IMR-90 (cell line): ENCODE measurements at regions not wholly inside any gene's neighbourhood (a gene's known extent, or its start where the extent isn't known, plus 50 kb on each side); places are given as distances from the start of the nearest gene placed in this dataset.
"Not testable (repeated sequence)": the region's sequence is repeated elsewhere in the genome, so short reads cannot be mapped to it uniquely, and the experiment has no call there.

Source experiments
- BHLHE40 ChIP-seq: fragments of 150-350 bp; IDR thresholded peaks from 2 replicates; pipeline ENCODE4 v1.6.1; 2016; ENCODE audit warnings: mild to moderate bottlenecking, low read depth, low read length
- CTCF ChIP-seq: conservative IDR thresholded peaks from 2 replicates; pipeline ENCODE4 v1.5.1; 2012; ENCODE audit warnings: mild to moderate bottlenecking, low read depth, low read length, improper control_type of control experiment

- not testable (repeated sequence) for TF ChIP-seq BHLHE40, CTCF
These were observed 196.6 kb upstream of the RASGEF1B start for GRCh38 chr4:81668328-81668727.
